H1 (cell line): ENCODE measurements at regions not wholly inside any gene's neighbourhood (a gene's known extent, or its start where the extent isn't known, plus 50 kb on each side); places are given as distances from the start of the nearest gene placed in this dataset.

ENCODE experiments used
- CTCF ChIA-PET: fragments of 300-600 bp; sonication (Branson Sonifier 250); formaldehyde crosslinking; loops from one replicate; lab custom pipeline; 2021; ENCODE audit not compliant: partially characterized antibody; lab: Charles Lee
- POLR2A ChIA-PET: fragments of 300-600 bp; sonication (Branson Sonifier 250); formaldehyde crosslinking; loops from one replicate; lab custom pipeline; 2021; ENCODE audit warnings: inconsistent platforms; ENCODE audit not compliant: partially characterized antibody; lab: Charles Lee
- DNase-seq, 2 experiments: peaks; one replicate each; pipeline versions ENCODE4 v3.0.0 to v3.0.0-alpha.2; 2010 to 2022; ENCODE audit warnings: low spot score in 2 of 2, low read depth in 1 of 2, mixed read lengths in 1 of 2
- FAIRE-seq: peaks from 2 replicates; lab custom pipeline; 2011; peaks lifted over from hg19 to GRCh38; lab: Jason Lieb, UNC
- H2AFZ ChIP-seq: 2 replicates; pipeline ENCODE4 v1.8.1; 2012; ENCODE audit warnings: low read length, inconsistent platforms
- H2AK5ac ChIP-seq: 2 replicates; pipeline ENCODE4 v1.6.1; 2013; ENCODE audit warnings: low read depth, low read length
- H2BK120ac ChIP-seq: replicated peaks from 2 replicates; pipeline ENCODE3; 2013; ENCODE audit warnings: low read depth, low read length, inconsistent platforms
- H2BK12ac ChIP-seq: 2 replicates; pipeline ENCODE4 v1.6.1; 2013; ENCODE audit warnings: low read depth, low read length
- H2BK15ac ChIP-seq: 2 replicates; pipeline ENCODE4 v1.6.1; 2013; ENCODE audit warnings: low read length
- H2BK20ac ChIP-seq: 2 replicates; pipeline ENCODE4 v1.6.1; 2013; ENCODE audit warnings: low read length
- H2BK5ac ChIP-seq: 2 replicates; pipeline ENCODE4 v1.6.1; 2013; ENCODE audit warnings: low read depth, low read length
- H3K14ac ChIP-seq: 2 replicates; pipeline ENCODE4 v1.6.1; 2013; ENCODE audit warnings: inconsistent platforms; ENCODE audit not compliant: insufficient read length
- H3K18ac ChIP-seq: 2 replicates; pipeline ENCODE4 v1.6.1; 2013; ENCODE audit warnings: low read length; ENCODE audit errors: extremely low read depth
- H3K23ac ChIP-seq: 2 replicates; pipeline ENCODE4 v1.6.1; 2013; ENCODE audit warnings: inconsistent platforms; ENCODE audit not compliant: insufficient read length
- H3K23me2 ChIP-seq: 2 replicates; pipeline ENCODE4 v1.6.1; 2013; ENCODE audit warnings: low read depth, low read length
- H3K27ac ChIP-seq: 2 replicates; pipeline ENCODE4 v1.6.1; 2011; ENCODE audit warnings: low read depth, low read length, inconsistent platforms
- H3K27me3 ChIP-seq, 4 experiments: replicated peaks in 1 of 4; 1 replicate in 1 of 4; 2 replicates in 3 of 4; pipeline versions ENCODE4 v1.6.1 to v1.8.1; 2011 to 2013; ENCODE audit warnings: low read length in 3 of 4, mild to moderate bottlenecking in 3 of 4, inconsistent platforms in 2 of 4, mixed read lengths in 2 of 4, moderate library complexity in 1 of 4; ENCODE audit not compliant: control insufficient read depth in 3 of 4, insufficient read depth in 3 of 4; ENCODE audit errors: extremely low read depth in 1 of 4
- H3K36me3 ChIP-seq, 4 experiments: 2 replicates each; pipeline versions ENCODE4 v1.6.1 to v1.8.1; 2011 to 2013; ENCODE audit warnings: mild to moderate bottlenecking in 4 of 4, low read length in 3 of 4, moderate library complexity in 2 of 4, control low read depth in 1 of 4, inconsistent platforms in 1 of 4; ENCODE audit not compliant: insufficient read depth in 4 of 4, control insufficient read depth in 2 of 4
- H3K4ac ChIP-seq: replicated peaks from 2 replicates; pipeline ENCODE3; 2013; ENCODE audit warnings: low read length, low read depth, mixed read lengths, inconsistent platforms; ENCODE audit not compliant: insufficient read length
- H3K4me1 ChIP-seq, 4 experiments: replicated peaks in 1 of 4; 1 replicate in 1 of 4; 2 replicates in 3 of 4; pipeline versions ENCODE4 v1.6.1 to v1.8.1; 2011 to 2013; ENCODE audit warnings: low read length in 3 of 4, inconsistent platforms in 2 of 4, mixed read lengths in 1 of 4; ENCODE audit not compliant: insufficient read depth in 4 of 4, control insufficient read depth in 3 of 4
- H3K4me2 ChIP-seq, 2 experiments: 2 replicates each; pipeline versions ENCODE4 v1.6.1 to v1.8.1; 2011 to 2013; ENCODE audit warnings: low read depth in 2 of 2, low read length in 2 of 2, control low read depth in 1 of 2, inconsistent platforms in 1 of 2, mild to moderate bottlenecking in 1 of 2; ENCODE audit not compliant: insufficient read depth in 1 of 2
- H3K4me3 ChIP-seq, 4 experiments: fragments of 200-600, 300-600 bp in 1 of 4; sonication (generic), shearing (Covaris generic), sonication (Bioruptor Twin) in 1 of 4; 2 replicates each; pipeline versions ENCODE4 v1.5.1 to v1.8.1; 2011 to 2016; ENCODE audit warnings: low read length in 4 of 4, low read depth in 3 of 4, control low read depth in 2 of 4, inconsistent platforms in 2 of 4, mild to moderate bottlenecking in 2 of 4, mixed read lengths in 1 of 4, moderate library complexity in 1 of 4; ENCODE audit not compliant: insufficient read depth in 2 of 4; ENCODE audit errors: extremely low read depth in 1 of 4
- H3K56ac ChIP-seq: replicated peaks from 2 replicates; pipeline ENCODE3; 2013; ENCODE audit warnings: low read depth, mild to moderate bottlenecking, mixed read lengths, low read length, inconsistent platforms; ENCODE audit not compliant: insufficient read length
- H3K79me1 ChIP-seq: 2 replicates; pipeline ENCODE4 v1.6.1; 2013; ENCODE audit warnings: low read depth, low read length, control low read depth
- H3K79me2 ChIP-seq, 2 experiments: 2 replicates each; pipeline versions ENCODE4 v1.6.1 to v1.8.1; 2012 to 2013; ENCODE audit warnings: low read length in 2 of 2, mild to moderate bottlenecking in 2 of 2, inconsistent platforms in 1 of 2; ENCODE audit not compliant: insufficient read depth in 2 of 2, control insufficient read depth in 1 of 2
- H3K9ac ChIP-seq, 4 experiments: replicated peaks in 1 of 4; 1 replicate in 1 of 4; 2 replicates in 3 of 4; pipeline versions ENCODE4 v1.6.1 to v1.8.1; 2011 to 2013; ENCODE audit warnings: low read depth in 3 of 4, low read length in 3 of 4, control low read depth in 2 of 4, mild to moderate bottlenecking in 2 of 4, moderate library complexity in 2 of 4, inconsistent platforms in 1 of 4; ENCODE audit errors: extremely low read depth in 1 of 4
- H3K9me3 ChIP-seq, 2 experiments: 2 replicates each; pipeline versions ENCODE4 v1.6.1 to v1.8.1; 2012 to 2013; ENCODE audit warnings: mild to moderate bottlenecking in 2 of 2, moderate library complexity in 2 of 2, control low read depth in 1 of 2, inconsistent platforms in 1 of 2, low read depth in 1 of 2, low read length in 1 of 2, mixed read lengths in 1 of 2; ENCODE audit not compliant: insufficient read depth in 2 of 2
- H4K20me1 ChIP-seq, 2 experiments: replicated peaks in 1 of 2; 2 replicates each; pipeline versions ENCODE3 to v1.8.1; 2011 to 2013; ENCODE audit warnings: inconsistent platforms in 2 of 2, low read length in 2 of 2, mild to moderate bottlenecking in 1 of 2; ENCODE audit not compliant: insufficient read depth in 2 of 2, control insufficient read depth in 1 of 2
- H4K5ac ChIP-seq: 2 replicates; pipeline ENCODE4 v1.6.1; 2013; ENCODE audit warnings: low read length, low read depth, mixed read lengths, inconsistent platforms; ENCODE audit not compliant: insufficient read length
- H4K8ac ChIP-seq: 2 replicates; pipeline ENCODE4 v1.8.0; 2013; ENCODE audit warnings: mild to moderate bottlenecking, moderate library complexity, low read length, inconsistent platforms; ENCODE audit not compliant: insufficient read depth; ENCODE audit errors: extremely low read depth
- H4K91ac ChIP-seq: replicated peaks from 2 replicates; pipeline ENCODE3; 2013; ENCODE audit warnings: low read length, mixed read lengths, inconsistent platforms; ENCODE audit not compliant: insufficient read length
- ASH2L ChIP-seq: fragments of 200-600, 300-600 bp; sonication (generic); IDR thresholded peaks from one replicate; pipeline ENCODE4 v1.7.1; 2017; ENCODE audit warnings: low read length
- JUND ChIP-seq: IDR thresholded peaks from 2 replicates; pipeline ENCODE4 v1.6.1; 2011; ENCODE audit warnings: mild to moderate bottlenecking, improper control_type of control experiment, low read length
- PHF8 ChIP-seq: fragments of 200-600 bp; sonication (generic); conservative IDR thresholded peaks from 2 replicates; pipeline ENCODE4 v1.7.1; 2012; ENCODE audit warnings: low read depth, mild to moderate bottlenecking, inconsistent platforms, low read length, moderate library complexity
- SAP30 ChIP-seq: fragments of 300-600 bp; sonication (generic); IDR thresholded peaks from 2 replicates; pipeline ENCODE4 v1.7.1; 2012; ENCODE audit warnings: low read length, moderate library complexity, mild to moderate bottlenecking, inconsistent platforms; ENCODE audit not compliant: insufficient read depth, insufficient replicate concordance
- TAF1 ChIP-seq: IDR thresholded peaks from 2 replicates; pipeline ENCODE4 v1.6.1; 2011; ENCODE audit warnings: mild to moderate bottlenecking, low read depth, low read length
- TBP ChIP-seq: IDR thresholded peaks from 2 replicates; pipeline ENCODE4 v1.6.1; 2011; ENCODE audit warnings: low read depth, low read length, improper control_type of control experiment
- YY1 ChIP-seq: IDR thresholded peaks from 2 replicates; pipeline ENCODE4 v1.6.1; 2011; ENCODE audit warnings: low read depth, mild to moderate bottlenecking, low read length
- ZNF274 ChIP-seq: IDR thresholded peaks from 2 replicates; pipeline ENCODE4 v1.7.0; 2012; ENCODE audit warnings: low read length, borderline replicate concordance; ENCODE audit errors: extremely low read depth
- WGBS, 2 experiments: shearing (Covaris generic) in 1 of 2; methylation state at CpG; one replicate each; pipeline versions ENCODE4 v1.1.6 to v1.1.7; 2013 to 2015; ENCODE audit warnings: low lambda C conversion rate in 2 of 2, mixed read lengths in 2 of 2, inconsistent platforms in 1 of 2, low coverage in 1 of 2, missing lambda C conversion rate in 1 of 2; ENCODE audit not compliant: insufficient replicate concordance in 2 of 2, insufficient coverage in 1 of 2, insufficient read length in 1 of 2; ENCODE audit errors: extremely low coverage in 1 of 2, missing lambda C conversion rate in 1 of 2; 5-methylcytosine and 5-hydroxymethylcytosine counted together

GRCh38 chr5:159503236-159503635 is 172.9 kb upstream of the IL12B start:
- Histone ChIP-seq H3K4me2 (no peak overlapping the region), H2BK12ac (no peak overlapping the region), H2AFZ (no peak overlapping the region), H3K36me3 (no peaks in the 10 kb centered on the region), H3K27ac (no peak overlapping the region), H3K9ac (no peak overlapping the region), H2BK120ac (no peak overlapping the region), H3K79me2 (no peaks in the 10 kb centered on the region), H2BK15ac (no peak overlapping the region), H3K9me3 (no peaks in the 10 kb centered on the region), H2AK5ac (no peak overlapping the region), H3K23me2 (no peaks in the 10 kb centered on the region), H4K8ac (no peak overlapping the region), H3K27me3 (peaks cover 0 to 1% (median 0%) of the 10 kb centered on the region in 4 experiments; a peak in 1 of 7 replicates), H4K91ac (no peak overlapping the region), H4K5ac (no peak overlapping the region), H2BK20ac (no peak overlapping the region), H3K4me3 (no peak overlapping the region), H4K20me1 (no peaks in the 10 kb centered on the region), H3K56ac (no peak overlapping the region), H3K79me1 (no peaks in the 10 kb centered on the region), H3K14ac (no peak overlapping the region), H3K18ac (no peak overlapping the region), H3K23ac (no peak overlapping the region), H3K4me1 (no peaks in the 10 kb centered on the region), H2BK5ac (no peak overlapping the region), H3K4ac (no peak overlapping the region)
- 83% methylated on average over 4 of the region's 4 CpGs; no CpG with 5 or more reads in 1 of the 2 experiments for WGBS, 2 experiments
- TF ChIP-seq ASH2L (no peak), TAF1 (no peak), PHF8 (no peak), YY1 (no peak), SAP30 (no peak), ZNF274 (no peak), TBP (no peak), JUND (no peak)
- no peak for DNase-seq
- FAIRE-seq = no peak
- ChIA-PET CTCF (interaction anchor here (0.6 to 1.3 kb wide), 4 partner anchors 39 to 461 kb away, joined by 3 read pairs; no protein-coding TSS in a partner anchor), POLR2A (no interaction called here)
